ENCODE measurements at regions not wholly inside any gene's neighbourhood (a gene's known extent, or its start where the extent isn't known, plus 50 kb on each side); places are given as distances from the start of the nearest gene placed in this dataset.

GRCh38 chr9:27939186-27939585 is 365.9 kb upstream of the C9orf72 start:
- TF ChIP-seq CTCF (conservative IDR thresholded peaks at IDR 0.05) (no peak), ZFX (IDR thresholded peaks at IDR 0.05) (no peak)

Data from C4-2B (cell line).